D721Med (cell line): ENCODE measurements at regions not wholly inside any gene's neighbourhood (a gene's known extent, or its start where the extent isn't known, plus 50 kb on each side); places are given as distances from the start of the nearest gene placed in this dataset.

Experiments used
- DNase-seq: peaks from one replicate; pipeline ENCODE4 v3.0.0; 2011; ENCODE audit warnings: low spot score; ENCODE audit not compliant: insufficient read length
- FAIRE-seq: peaks from 2 replicates; lab custom pipeline; 2011; peaks lifted over from hg19 to GRCh38; lab: Jason Lieb, UNC
- TF ChIP-seq, protein P1 (sequence below): IDR thresholded peaks from 2 replicates; pipeline ENCODE4 v1.5.1; 2012; ENCODE audit warnings: mild to moderate bottlenecking, control low read depth; ENCODE audit not compliant: insufficient read depth; ENCODE audit errors: missing control alignments

DNA sequence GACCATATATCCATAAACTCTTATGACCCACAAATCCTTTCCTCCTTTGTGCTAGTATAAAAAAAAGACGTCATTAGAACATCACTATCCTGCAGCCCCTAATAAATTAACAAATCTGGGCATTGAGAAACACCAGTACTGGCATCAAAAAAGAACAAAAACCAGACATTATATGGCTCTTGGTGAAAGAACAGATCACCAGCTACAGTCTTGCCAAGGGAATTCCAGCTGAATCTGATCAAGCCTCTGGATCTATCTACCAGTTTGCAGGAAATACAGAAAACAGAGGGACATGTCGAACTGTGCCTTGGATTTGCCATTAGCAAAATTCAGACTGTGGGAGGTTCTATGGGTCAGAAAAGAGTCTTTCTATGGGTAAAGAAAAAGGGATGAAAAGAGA is 93.7 kb upstream of the DDX18 start:
- DNase-seq (no peak), FAIRE-seq (no peak)
- TF ChIP-seq, protein P1, sequence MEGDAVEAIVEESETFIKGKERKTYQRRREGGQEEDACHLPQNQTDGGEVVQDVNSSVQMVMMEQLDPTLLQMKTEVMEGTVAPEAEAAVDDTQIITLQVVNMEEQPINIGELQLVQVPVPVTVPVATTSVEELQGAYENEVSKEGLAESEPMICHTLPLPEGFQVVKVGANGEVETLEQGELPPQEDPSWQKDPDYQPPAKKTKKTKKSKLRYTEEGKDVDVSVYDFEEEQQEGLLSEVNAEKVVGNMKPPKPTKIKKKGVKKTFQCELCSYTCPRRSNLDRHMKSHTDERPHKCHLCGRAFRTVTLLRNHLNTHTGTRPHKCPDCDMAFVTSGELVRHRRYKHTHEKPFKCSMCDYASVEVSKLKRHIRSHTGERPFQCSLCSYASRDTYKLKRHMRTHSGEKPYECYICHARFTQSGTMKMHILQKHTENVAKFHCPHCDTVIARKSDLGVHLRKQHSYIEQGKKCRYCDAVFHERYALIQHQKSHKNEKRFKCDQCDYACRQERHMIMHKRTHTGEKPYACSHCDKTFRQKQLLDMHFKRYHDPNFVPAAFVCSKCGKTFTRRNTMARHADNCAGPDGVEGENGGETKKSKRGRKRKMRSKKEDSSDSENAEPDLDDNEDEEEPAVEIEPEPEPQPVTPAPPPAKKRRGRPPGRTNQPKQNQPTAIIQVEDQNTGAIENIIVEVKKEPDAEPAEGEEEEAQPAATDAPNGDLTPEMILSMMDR, result no peak

DNA sequence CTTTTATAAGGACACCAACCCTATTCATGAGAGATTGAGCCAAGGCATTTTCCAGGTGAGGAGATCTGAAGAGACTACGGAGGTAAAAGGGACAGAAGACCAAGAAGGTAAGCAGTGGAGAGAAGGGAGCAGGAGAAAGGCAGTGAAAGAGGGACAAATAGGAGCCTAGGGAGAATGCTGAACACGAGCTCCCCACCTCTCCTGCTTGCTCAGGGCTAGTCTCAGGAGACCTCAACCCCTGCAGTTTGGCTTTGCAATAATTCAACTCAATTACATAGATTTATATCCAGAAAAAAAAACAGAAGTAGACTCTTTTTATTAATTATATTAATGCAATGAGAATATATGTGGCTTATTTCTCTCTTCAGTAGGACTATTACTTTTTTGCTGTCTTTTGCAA is 91.0 kb upstream of the DDX18 start:
- DNase-seq (no peak), FAIRE-seq (no peak)
- TF ChIP-seq, protein P1, result no peak

DNA sequence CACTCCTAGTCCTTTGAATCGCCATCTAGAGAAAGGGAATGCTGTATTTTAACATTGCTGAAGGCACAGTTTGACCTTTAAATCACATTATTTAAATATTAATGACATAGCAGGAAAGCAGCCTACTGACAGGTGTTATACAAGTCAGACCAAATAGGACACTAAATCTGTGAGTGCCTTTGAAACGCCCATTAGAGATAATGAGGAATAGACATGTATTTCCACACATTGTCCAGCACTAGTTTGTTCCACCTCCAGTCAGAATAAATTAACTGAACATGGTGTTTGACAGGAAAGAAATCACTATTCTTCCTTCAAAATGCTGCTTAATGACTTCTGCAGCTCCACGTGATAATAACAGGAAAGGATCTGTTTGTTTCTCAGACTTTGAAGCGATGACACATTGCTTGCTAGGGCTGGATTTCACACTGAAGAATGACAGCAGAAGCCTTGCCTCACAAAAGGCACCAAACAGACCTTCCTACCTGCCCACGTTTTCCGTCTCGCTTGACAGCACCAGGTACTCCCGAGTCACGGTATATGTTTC is 90.5 kb upstream of the DDX18 start:
- DNase-seq (no peak), FAIRE-seq (no peak)
- TF ChIP-seq, protein P1, result no peak

DNA sequence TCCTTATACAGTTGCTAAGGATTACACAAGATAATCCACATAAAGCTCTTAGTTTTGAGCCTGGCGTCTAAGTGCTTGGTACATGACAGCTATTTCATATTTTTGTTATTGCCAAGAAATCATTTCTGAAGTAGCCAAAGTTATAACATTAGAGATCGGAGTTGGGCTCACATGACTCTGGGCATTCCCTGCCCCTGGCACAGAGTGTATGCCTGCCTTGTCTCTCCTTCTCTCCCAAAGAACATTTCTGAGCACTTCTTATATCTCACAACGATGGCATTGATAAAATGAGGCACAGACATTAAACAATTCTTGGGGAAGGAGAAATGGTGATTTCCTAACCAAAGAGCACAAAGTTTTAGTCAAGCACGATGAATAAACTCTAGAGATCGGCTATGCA is 87.7 kb upstream of the DDX18 start:
- DNase-seq, result no peak
- no peak for FAIRE-seq
- TF ChIP-seq, protein P1, result no peak

DNA sequence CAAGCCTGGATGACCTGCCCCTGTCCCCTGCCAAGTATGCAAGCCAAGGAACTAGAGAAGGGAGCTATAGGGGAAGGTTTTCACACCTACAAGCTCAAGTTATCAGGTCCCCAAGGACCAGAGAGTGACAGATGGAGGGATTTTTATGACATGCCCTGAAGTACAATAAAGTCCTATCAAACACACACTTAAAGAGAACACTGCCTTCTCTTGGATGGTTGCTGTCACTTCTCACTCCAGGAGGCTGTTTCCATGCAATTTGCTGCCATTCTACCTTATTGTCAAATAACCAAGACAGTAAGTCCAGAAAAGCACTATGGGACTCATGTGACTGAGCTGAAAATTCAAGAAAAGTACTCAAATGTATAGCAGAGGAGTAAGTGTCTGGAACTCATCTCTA is 76.6 kb upstream of the DDX18 start:
- TF ChIP-seq, protein P1, result no peak
- FAIRE-seq, result no peak
- DNase-seq, result no peak

DNA sequence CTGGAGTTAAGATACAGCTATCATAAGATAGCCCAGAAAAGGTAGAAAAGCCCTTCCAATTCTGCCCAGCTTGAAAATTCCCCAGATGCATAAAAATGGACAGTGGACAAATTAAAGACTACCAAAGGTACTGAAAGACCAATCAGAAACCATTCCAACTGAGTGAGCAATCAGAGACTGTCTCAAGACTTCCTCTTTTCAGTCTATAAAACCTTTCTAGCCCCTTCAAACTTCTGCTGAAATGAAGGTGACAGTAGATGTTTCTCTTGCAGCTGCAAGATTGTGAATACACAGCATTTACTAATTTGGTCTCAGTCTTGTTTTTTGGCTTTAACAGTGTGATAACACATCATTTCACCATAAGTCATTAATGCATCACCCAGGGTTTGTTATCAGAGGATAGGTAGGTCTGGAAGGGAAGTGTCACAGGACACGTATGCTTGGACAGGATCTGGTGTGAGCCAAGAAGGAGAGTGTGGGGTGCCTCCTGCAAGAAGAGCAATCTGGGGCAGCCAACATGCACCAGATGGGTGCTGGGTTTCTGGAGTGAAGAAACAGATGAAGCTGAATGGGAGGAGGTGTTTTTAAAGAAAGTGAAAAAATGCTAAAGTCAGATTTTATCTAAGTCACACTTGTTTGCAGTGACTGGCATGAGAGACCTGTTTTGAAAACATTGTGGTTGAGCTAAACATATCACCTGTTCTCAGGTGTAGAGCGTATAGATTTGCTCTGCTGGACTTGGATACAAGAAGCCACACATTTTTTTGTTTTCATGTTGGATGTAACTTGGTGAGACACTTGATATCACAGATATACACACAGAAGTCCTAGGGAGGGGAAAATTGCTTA is 75.3 kb upstream of the DDX18 start:
- FAIRE-seq (no peak), DNase-seq (no peak)
- TF ChIP-seq, protein P1, result no peak

DNA sequence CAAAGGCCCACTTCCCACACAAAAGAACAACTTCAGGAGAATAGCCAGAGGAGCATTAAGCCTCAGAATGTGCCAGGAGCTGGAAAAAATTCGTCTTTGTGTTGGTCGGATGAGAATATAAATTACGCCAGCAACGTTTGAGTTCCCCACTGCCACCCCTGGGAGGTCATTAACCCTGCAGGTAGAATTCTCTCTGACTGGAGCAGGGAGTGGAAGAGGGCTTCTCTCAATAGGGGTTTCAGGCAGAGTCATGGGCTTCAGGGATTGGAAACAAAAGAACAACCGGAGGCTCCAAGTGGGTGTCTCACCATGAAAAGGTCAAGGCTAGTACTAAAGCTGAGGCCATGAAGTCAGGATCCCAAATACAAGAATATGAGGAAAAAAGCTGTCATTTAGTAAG is 69.0 kb upstream of the DDX18 start:
- DNase-seq, result no peak
- TF ChIP-seq, protein P1, result no peak
- FAIRE-seq, result no peak
